Upper lobe of left lung (tissue), 6 donors: ENCODE measurements at regions not wholly inside any gene's neighbourhood (a gene's known extent, or its start where the extent isn't known, plus 50 kb on each side); places are given as distances from the start of the nearest gene placed in this dataset.

Experiments
- ATAC-seq, 2 donors: fragments of 200-7000 bp; cut with Tn5 transposase; one replicate each; pipeline ENCODE4 v1.9.1; 2022; ENCODE audit warnings: mild to moderate bottlenecking in 2 of 2, moderate library complexity in 2 of 2; ENCODE audit not compliant: low FRiP score in 2 of 2
- DNase-seq, 2 donors: peaks; one replicate each; pipeline ENCODE4 v3.0.0-alpha.2; 2019 to 2020
- H3K27ac ChIP-seq, 4 donors: fragments of 200-600 bp; sonication (generic); one replicate each; pipeline ENCODE4 v1.5.1; 2016 to 2019
- H3K27me3 ChIP-seq, 4 donors: fragments of 200-600 bp; sonication (generic); one replicate each; pipeline ENCODE4 v1.5.1; 2017 to 2019
- H3K36me3 ChIP-seq, 4 donors: fragments of 200-600 bp; sonication (generic); one replicate each; pipeline ENCODE4 v1.5.1; 2016 to 2019
- H3K4me1 ChIP-seq, 4 donors: fragments of 200-600 bp; sonication (generic); one replicate each; pipeline ENCODE4 v1.5.1; 2018 to 2019
- H3K4me3 ChIP-seq, 4 donors: fragments of 200-600 bp; sonication (generic); one replicate each; pipeline ENCODE4 v1.5.1; 2017 to 2019; ENCODE audit warnings: mild to moderate bottlenecking in 2 of 4, moderate library complexity in 1 of 4
- H3K9me3 ChIP-seq, 4 donors: fragments of 200-600 bp; sonication (generic); one replicate each; pipeline ENCODE4 v1.5.1; 2018 to 2019
- EP300 ChIP-seq, 4 donors: sonication (generic); formaldehyde crosslinking; IDR thresholded peaks; one replicate each; pipeline ENCODE4 v1.5.1; 2017; ENCODE audit warnings: antibody characterized with exemption in 4 of 4, control low read depth in 2 of 4
- POLR2A ChIP-seq, 4 donors: fragments of 450-650 bp; IDR thresholded peaks; one replicate each; pipeline ENCODE4 v1.5.1; 2016 to 2017; ENCODE audit warnings: antibody characterized with exemption in 4 of 4, mild to moderate bottlenecking in 2 of 4
- POLR2AphosphoS5 ChIP-seq, 2 donors: sonication (generic); formaldehyde crosslinking; IDR thresholded peaks; one replicate each; pipeline ENCODE4 v1.5.1; 2017; ENCODE audit warnings: antibody characterized with exemption in 2 of 2
- WGBS, 2 donors: methylation state at CpG; one replicate each; pipeline ENCODE4 v1.1.5; 2017 to 2018; 5-methylcytosine and 5-hydroxymethylcytosine counted together
- TF ChIP-seq, protein P1 (sequence below), 6 experiments: fragments of 450-650 bp in 4 of 6; fragments of 200-600 bp in 2 of 6; sonication (generic) in 2 of 6; IDR thresholded peaks; one replicate each; pipeline ENCODE4 v1.5.1; 2016 to 2019; ENCODE audit warnings: antibody characterized with exemption in 6 of 6
- donor health status: DM: no; HTN: no; CAD: no; lungs with moderate emphysema.
- donor health status: DM: no; HTN: yes; CAD: no; lungs with severe emphysema.

DNA sequence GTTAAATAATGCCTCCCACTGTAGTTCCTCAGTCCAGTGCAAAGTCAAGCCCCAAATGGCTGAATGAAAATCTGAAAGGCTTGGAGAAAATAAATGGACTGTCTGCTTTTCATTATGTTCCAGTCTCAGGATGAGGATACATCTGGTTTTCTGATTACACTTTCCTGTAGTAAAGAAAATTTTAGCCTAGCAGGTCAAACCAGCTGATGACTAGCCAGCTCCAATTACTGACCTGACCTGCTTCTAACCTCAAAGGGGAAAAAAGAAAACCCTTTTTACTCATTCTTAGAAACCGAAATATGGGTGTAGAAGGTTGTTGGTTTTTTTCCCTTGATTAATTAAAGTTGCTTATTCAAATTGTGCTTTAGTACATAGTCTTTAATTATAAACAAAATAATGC is 418.4 kb downstream of the EFNB2 start:
- DNase-seq, result no peak
- ATAC-seq, result no peak
- 54 to 74% methylated on average over 1 of the region's 1 CpG for WGBS, 2 donors
- H3K9me3 ChIP-seq, result no peaks in the 10 kb centered on the region
- no peaks in the 10 kb centered on the region for H3K36me3 ChIP-seq
- no peak overlapping the region for H3K27ac ChIP-seq
- H3K4me3 ChIP-seq, result no peak overlapping the region
- no peaks in the 10 kb centered on the region for H3K27me3 ChIP-seq
- H3K4me1 ChIP-seq, result no peaks in the 10 kb centered on the region
- no peak for TF ChIP-seq POLR2AphosphoS5 (IDR thresholded peaks at IDR 0.05)
- TF ChIP-seq EP300 (IDR thresholded peaks at IDR 0.05), result no peak
- TF ChIP-seq POLR2A (IDR thresholded peaks at IDR 0.05), result no peak
- TF ChIP-seq, protein P1, sequence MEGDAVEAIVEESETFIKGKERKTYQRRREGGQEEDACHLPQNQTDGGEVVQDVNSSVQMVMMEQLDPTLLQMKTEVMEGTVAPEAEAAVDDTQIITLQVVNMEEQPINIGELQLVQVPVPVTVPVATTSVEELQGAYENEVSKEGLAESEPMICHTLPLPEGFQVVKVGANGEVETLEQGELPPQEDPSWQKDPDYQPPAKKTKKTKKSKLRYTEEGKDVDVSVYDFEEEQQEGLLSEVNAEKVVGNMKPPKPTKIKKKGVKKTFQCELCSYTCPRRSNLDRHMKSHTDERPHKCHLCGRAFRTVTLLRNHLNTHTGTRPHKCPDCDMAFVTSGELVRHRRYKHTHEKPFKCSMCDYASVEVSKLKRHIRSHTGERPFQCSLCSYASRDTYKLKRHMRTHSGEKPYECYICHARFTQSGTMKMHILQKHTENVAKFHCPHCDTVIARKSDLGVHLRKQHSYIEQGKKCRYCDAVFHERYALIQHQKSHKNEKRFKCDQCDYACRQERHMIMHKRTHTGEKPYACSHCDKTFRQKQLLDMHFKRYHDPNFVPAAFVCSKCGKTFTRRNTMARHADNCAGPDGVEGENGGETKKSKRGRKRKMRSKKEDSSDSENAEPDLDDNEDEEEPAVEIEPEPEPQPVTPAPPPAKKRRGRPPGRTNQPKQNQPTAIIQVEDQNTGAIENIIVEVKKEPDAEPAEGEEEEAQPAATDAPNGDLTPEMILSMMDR (IDR thresholded peaks at IDR 0.05), result no peak

GRCh38 chr13:106115081-106115480 is 420.4 kb downstream of the EFNB2 start:
- H3K4me1 ChIP-seq, result no peaks in the 10 kb centered on the region
- TF ChIP-seq EP300 (IDR thresholded peaks at IDR 0.05) (no peak), POLR2AphosphoS5 (IDR thresholded peaks at IDR 0.05) (no peak)
- ATAC-seq (no peak), DNase-seq (no peak)
- H3K27ac ChIP-seq, result no peak overlapping the region
- 84 to 89% methylated on average over 2 of the region's 2 CpGs for WGBS, 2 donors
- no peaks in the 10 kb centered on the region for H3K36me3 ChIP-seq
- no peaks in the 10 kb centered on the region for H3K9me3 ChIP-seq
- no peak overlapping the region for H3K4me3 ChIP-seq
- no peaks in the 10 kb centered on the region for H3K27me3 ChIP-seq

DNA sequence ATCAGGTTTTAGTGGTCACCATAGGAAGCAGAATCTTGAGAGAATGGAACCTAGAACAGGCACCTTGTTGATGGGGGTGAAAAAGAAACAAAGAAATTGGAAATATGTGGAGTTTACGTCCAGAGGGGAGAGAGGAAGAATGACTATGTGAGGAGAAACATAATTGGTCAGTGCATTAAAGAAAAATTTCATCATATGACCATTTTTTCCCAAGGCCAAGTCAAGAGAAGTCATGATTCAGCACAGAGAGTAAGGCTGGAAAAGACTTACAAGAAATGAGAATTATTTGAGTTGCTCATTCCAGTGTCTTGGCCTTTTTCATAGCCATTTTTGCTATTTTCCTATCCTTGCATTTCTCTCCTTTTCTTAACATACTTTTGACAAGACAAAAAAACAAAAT is 421.7 kb downstream of the EFNB2 start:
- WGBS, 2 donors, result 87 to 88% methylated on average over 1 of the region's 1 CpG

GRCh38 chr13:106112191-106112590 is 423.3 kb downstream of the EFNB2 start:
- ATAC-seq, result no peak

More for the DNA sequence above, 421.7 kb downstream of the EFNB2 start:
- ATAC-seq (no peak), DNase-seq (no peak)
- H3K9me3 ChIP-seq, result no peaks in the 10 kb centered on the region
- no peaks in the 10 kb centered on the region for H3K4me1 ChIP-seq
- no peak overlapping the region for H3K4me3 ChIP-seq
- H3K27me3 ChIP-seq, result no peaks in the 10 kb centered on the region
- TF ChIP-seq POLR2AphosphoS5 (IDR thresholded peaks at IDR 0.05), result no peak
- no peak overlapping the region for H3K27ac ChIP-seq
- no peaks in the 10 kb centered on the region for H3K36me3 ChIP-seq

DNA sequence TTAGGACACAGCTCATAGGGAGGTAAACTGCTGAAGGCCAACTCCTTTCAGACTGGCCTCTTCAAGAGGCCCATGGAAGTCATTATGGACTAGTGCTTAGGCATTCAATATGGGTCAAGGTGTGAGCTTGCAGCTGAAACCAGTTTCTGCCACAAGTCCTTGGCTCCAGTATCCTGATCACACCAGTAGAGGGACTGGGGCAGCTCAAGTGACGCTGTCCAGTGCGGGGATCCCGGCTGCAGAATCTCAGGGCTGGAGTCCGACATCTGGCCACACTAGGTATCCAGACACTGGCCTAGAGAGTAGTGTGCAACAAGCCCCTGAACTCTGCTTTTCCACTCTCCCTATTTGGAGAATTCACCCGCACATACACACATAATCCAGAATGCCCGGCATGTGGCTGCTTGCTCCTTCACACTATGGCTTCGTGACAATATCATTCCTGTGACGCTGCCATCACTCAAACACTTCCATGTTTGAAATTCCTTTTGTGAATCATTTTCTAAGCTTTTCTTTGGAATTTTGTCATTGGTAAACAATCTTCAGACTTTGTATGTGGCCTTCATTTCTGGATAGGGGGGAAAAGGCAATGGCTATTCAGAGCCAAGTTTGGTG is 425.1 kb downstream of the EFNB2 start:
- no peak for ATAC-seq
- Histone ChIP-seq H3K4me3 (no peak overlapping the region), H3K27me3 (no peaks in the 10 kb centered on the region), H3K36me3 (no peaks in the 10 kb centered on the region), H3K27ac (no peak overlapping the region), H3K9me3 (no peaks in the 10 kb centered on the region), H3K4me1 (no peaks in the 10 kb centered on the region)
- 92% methylated on average over 6 to 8 of the region's 8 CpGs for WGBS, 2 donors
- TF ChIP-seq POLR2AphosphoS5 (IDR thresholded peaks at IDR 0.05) (no peak), EP300 (IDR thresholded peaks at IDR 0.05) (no peak), POLR2A (IDR thresholded peaks at IDR 0.05) (no peak)
- TF ChIP-seq, protein P1 (IDR thresholded peaks at IDR 0.05), result no peak
- no peak for DNase-seq

More at GRCh38 chr13:106112191-106112590, 423.3 kb downstream of the EFNB2 start:
- no peak for TF ChIP-seq EP300 (IDR thresholded peaks at IDR 0.05)
- no peak for TF ChIP-seq POLR2A (IDR thresholded peaks at IDR 0.05)
- TF ChIP-seq POLR2AphosphoS5 (IDR thresholded peaks at IDR 0.05), result no peak
- TF ChIP-seq, protein P1 (IDR thresholded peaks at IDR 0.05), result no peak
- DNase-seq, result no peak
- no peaks in the 10 kb centered on the region for H3K27me3 ChIP-seq
- no peak overlapping the region for H3K27ac ChIP-seq
- no peaks in the 10 kb centered on the region for H3K36me3 ChIP-seq
- WGBS, 2 donors, result 77 to 88% methylated on average over 3 of the region's 3 CpGs
- H3K4me3 ChIP-seq, result no peak overlapping the region
- H3K4me1 ChIP-seq, result no peaks in the 10 kb centered on the region
- no peaks in the 10 kb centered on the region for H3K9me3 ChIP-seq

DNA sequence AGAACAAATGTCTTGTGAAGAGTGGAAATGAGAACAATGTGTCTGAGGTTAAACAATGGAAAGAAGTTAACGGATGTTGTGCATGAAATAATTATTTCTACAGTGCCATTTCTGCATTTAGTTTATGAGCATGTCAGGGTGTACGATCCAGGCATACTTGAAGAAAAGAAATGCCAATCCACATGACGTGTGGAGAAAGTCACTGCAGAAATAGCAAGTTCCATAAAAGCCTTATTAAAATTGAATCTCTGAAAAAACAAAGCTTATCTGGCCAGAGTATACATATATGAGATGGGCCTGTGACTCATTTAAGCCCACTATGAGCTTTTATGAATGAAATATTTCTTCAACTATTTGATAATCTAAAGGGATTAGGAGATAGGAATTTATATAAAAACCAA is 426.1 kb downstream of the EFNB2 start:
- Histone ChIP-seq H3K27ac (no peak overlapping the region), H3K27me3 (no peaks in the 10 kb centered on the region), H3K4me3 (no peak overlapping the region), H3K36me3 (no peaks in the 10 kb centered on the region), H3K9me3 (no peaks in the 10 kb centered on the region), H3K4me1 (no peaks in the 10 kb centered on the region)
- TF ChIP-seq, protein P1 (IDR thresholded peaks at IDR 0.05), result no peak
- TF ChIP-seq POLR2A (IDR thresholded peaks at IDR 0.05) (no peak), POLR2AphosphoS5 (IDR thresholded peaks at IDR 0.05) (no peak)
- ATAC-seq, result no peak
- WGBS, 2 donors, result 72 to 87% methylated on average over 3 of the region's 3 CpGs
- DNase-seq, result no peak
